ENCODE measurements at regions not wholly inside any gene's neighbourhood (a gene's known extent, or its start where the extent isn't known, plus 50 kb on each side); places are given as distances from the start of the nearest gene placed in this dataset.
"Not testable (repeated sequence)": the region's sequence is repeated elsewhere in the genome, so short reads cannot be mapped to it uniquely, and the experiment has no call there.

DNA sequence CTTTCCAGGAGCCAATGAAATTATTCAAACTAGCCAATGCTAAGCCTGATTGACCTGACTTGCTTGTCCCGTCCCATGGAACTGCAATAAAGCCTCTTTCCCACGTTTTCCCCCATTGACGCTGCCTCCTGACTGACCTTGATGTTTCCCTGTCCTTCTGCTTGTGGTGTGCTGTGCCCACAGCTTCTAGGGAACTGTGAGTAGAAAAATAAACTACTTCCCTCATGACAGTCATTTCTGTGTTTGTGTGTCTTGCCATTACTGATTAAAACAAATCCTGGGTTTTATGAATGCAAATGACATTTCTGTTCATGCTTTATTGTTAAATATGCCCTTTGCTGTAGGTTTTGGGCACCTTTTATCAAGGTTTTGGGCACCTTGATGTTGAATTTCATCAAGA lies 91.3 kb upstream of the ABI1 start:
- no peaks in the 10 kb centered on the region for H3K27me3 ChIP-seq
- no peaks in the 10 kb centered on the region for H3K36me3 ChIP-seq
- H3K4me3 ChIP-seq: no peak overlapping the region
- DNase-seq: no peak
- no peaks in the 10 kb centered on the region for H3K9me3 ChIP-seq

DNA sequence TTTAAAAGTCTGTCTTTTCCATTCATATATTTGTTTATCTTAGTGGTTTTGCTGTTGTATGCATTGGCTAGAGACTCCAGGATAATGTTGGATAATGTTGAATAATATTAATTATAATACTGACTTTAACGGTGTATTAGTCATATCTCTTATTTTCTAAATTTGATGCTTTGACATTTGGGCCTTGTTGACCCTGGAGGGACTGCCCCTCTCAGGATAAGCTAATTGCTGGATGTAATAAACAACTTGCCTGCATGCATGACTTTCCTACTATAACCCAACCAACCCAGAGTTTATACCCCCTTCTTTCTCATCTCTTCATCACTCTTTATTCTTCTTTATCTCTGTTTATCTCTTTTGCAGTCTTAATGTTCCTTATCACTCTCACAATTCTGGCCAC lies 90.9 kb upstream of the ABI1 start:
- Histone ChIP-seq H3K4me3 (no peak overlapping the region), H3K36me3 (no peaks in the 10 kb centered on the region), H3K9me3 (no peaks in the 10 kb centered on the region)

GRCh38 chr10:26950934-26951333 lies 90.2 kb upstream of the ABI1 start:
- H3K9me3 ChIP-seq: no peaks in the 10 kb centered on the region
- no peaks in the 10 kb centered on the region for H3K36me3 ChIP-seq
- no peak overlapping the region for H3K4me3 ChIP-seq
- DNase-seq: no peak
- no peaks in the 10 kb centered on the region for H3K27me3 ChIP-seq

More for the DNA sequence above, 90.9 kb upstream of the ABI1 start:
- H3K27me3 ChIP-seq: no peaks in the 10 kb centered on the region
- no peak for DNase-seq

DNA sequence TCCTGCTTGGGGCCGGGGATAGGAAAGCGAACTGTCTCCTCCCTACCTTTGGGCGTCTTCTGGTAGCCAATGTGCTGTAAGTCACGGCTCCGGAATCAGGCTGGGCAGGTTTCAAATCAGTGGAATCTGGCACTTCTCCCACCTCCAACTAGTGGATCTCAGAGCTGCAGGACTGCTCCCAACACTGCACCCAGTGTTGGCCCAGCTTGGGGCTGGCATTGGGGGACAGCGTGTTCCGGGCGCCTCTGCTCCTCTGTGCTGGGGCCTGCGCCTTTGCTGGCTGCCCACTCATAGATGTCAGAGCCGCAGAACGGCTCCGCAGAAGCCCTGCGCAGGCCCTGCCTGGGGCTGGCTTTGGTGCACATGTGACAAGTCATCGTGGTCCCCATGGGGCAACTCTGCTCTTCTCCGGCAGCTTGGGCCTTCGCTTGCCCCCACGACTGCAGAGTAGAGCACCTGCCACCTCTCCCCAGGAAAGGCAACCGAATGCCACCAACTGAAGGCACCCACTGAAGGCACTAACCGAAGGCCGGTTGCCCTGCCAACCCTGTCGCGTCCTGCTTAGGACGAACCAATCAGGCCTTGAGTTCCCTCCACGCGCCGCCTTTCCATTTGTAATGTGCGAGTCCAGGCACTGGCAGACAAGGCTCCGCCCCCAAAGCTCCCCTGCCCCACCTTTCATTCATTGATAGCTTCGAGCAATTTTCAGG lies 85.5 kb upstream of the ABI1 start:
- Histone ChIP-seq H3K27me3 (no peaks in the 10 kb centered on the region), H3K4me3 (no peak overlapping the region), H3K36me3 (no peaks in the 10 kb centered on the region), H3K9me3 (no peaks in the 10 kb centered on the region)
- no peak for DNase-seq

- Histone ChIP-seq H3K36me3 (no peaks in the 10 kb centered on the region), H3K9me3 (no peaks in the 10 kb centered on the region)
Measured at GRCh38 chr10:26944261-26944882, 83.6 kb upstream of the ABI1 start.

GRCh38 chr10:26939962-26940354 lies 79.2 kb upstream of the ABI1 start:
- Histone ChIP-seq H3K27me3 (no peaks in the 10 kb centered on the region), H3K4me3 (no peak overlapping the region), H3K36me3 (no peaks in the 10 kb centered on the region), H3K9me3 (no peaks in the 10 kb centered on the region)
- no peak for DNase-seq

More at GRCh38 chr10:26944261-26944882, 83.6 kb upstream of the ABI1 start:
- Histone ChIP-seq H3K4me3 (no peak overlapping the region), H3K27me3 (no peaks in the 10 kb centered on the region)
- no peak for DNase-seq

GRCh38 chr10:26939290-26939961 lies 78.7 kb upstream of the ABI1 start:
- Histone ChIP-seq H3K36me3 (no peaks in the 10 kb centered on the region), H3K27me3 (no peaks in the 10 kb centered on the region), H3K9me3 (no peaks in the 10 kb centered on the region), H3K4me3 (no peak overlapping the region)
- no peak for DNase-seq

- no peak for DNase-seq
- Histone ChIP-seq H3K9me3 (no peaks in the 10 kb centered on the region), H3K4me3 (no peak overlapping the region), H3K36me3 (no peaks in the 10 kb centered on the region), H3K27me3 (no peaks in the 10 kb centered on the region)
Measured at GRCh38 chr10:26938578-26938977, 77.8 kb upstream of the ABI1 start.

DNA sequence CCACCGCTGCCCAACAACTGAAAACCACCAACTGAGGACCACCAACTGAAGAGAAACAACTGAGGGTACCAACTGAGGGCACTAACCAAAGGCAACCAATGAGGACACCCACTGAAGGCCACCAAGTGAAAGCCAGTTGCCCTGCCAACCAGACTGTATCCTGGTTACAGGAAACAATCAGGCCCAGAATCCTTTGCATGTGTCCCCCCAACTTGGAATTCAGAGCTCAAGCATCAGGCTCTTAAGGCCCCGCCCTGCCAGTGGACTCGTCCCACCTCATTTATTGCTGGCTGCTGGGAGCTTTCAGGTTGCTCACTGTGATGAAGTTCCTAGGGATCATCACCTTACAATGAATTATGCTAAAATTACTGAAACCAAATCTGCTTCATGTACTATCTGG lies 76.6 kb upstream of the ABI1 start:
- Histone ChIP-seq H3K27me3 (no peaks in the 10 kb centered on the region), H3K4me3 (no peak overlapping the region), H3K36me3 (no peaks in the 10 kb centered on the region), H3K9me3 (no peaks in the 10 kb centered on the region)
- DNase-seq: no peak

- H3K27me3 ChIP-seq, H3K9me3 ChIP-seq, H3K4me3 ChIP-seq, DNase-seq, H3K36me3 ChIP-seq: not testable (repeated sequence)
Measured at GRCh38 chr10:26934190-26934589, 73.4 kb upstream of the ABI1 start.

DNA sequence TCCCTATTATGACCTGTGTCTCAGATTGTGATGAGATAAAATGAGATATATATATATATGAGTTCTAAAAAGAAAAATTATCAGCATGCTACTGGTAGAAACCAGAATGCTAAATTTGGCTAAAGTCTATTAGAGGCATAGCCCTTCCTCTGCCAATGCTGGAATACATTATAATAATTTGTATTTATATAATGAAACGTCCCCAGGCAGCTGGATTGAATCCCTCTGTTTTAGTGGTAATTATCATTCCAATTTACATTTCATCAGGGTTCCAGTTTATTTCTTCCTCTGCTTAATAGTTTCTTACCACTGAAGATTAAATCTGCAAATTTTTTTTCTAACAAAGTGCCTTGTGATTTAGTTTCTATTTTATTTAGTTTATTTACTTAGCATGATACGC lies 71.8 kb upstream of the ABI1 start:
- Histone ChIP-seq H3K4me3 (no peak overlapping the region), H3K9me3 (no peaks in the 10 kb centered on the region), H3K27me3 (no peaks in the 10 kb centered on the region), H3K36me3 (no peaks in the 10 kb centered on the region)
- no peak for DNase-seq

GRCh38 chr10:26931223-26931622 lies 70.5 kb upstream of the ABI1 start:
- H3K9me3 ChIP-seq: no peaks in the 10 kb centered on the region
- H3K4me3 ChIP-seq: no peak overlapping the region
- no peaks in the 10 kb centered on the region for H3K27me3 ChIP-seq
- DNase-seq: no peak
- H3K36me3 ChIP-seq: no peaks in the 10 kb centered on the region

DNA sequence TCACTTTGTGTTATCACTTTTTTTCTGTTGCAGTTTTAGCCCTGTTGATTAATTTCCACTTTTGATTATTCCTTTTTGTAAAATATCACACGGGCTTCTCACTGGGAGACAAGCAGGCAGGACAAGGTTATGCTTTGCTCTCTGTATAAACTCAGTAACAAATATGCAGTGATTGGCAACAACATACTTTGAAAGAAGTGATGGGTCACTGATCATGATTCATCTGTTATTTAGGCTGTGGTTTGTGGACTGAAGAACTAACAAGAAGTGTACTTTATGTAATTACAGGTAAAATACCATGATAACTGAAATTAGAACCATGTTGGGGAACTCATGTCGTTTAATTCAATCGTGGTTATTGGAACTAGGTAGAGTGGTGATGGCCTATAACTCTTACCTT lies 62.1 kb upstream of the ABI1 start:
- not testable (repeated sequence) for DNase-seq, H3K9me3 ChIP-seq, H3K36me3 ChIP-seq, H3K27me3 ChIP-seq, H3K4me3 ChIP-seq

- H3K27me3 ChIP-seq, H3K4me3 ChIP-seq, H3K9me3 ChIP-seq, H3K36me3 ChIP-seq: not testable (repeated sequence)
- peak; percentile 73 for DNase-seq
Measured at GRCh38 chr10:26919156-26919860, 58.5 kb upstream of the ABI1 start.

DNA sequence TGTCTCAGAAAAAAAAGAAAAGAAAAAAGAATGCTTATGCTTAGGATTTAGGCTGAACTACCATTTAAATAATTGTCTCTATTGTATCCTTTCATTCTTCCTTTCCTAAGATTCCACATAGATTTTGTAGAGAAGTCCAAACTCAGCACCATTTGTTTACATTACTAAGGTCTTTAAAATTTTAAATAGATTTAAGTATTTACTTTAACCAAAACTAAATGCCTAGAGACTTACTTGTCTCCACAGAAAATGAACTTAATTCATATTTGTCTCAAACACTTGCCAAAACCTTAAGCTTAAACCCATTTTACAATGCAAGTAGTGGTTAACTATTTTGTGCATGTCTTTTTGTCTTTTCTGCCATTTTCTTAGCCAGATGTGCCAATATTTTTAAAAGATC lies 54.1 kb upstream of the ABI1 start:
- Histone ChIP-seq H3K27me3 (no peaks in the 10 kb centered on the region), H3K36me3 (no peaks in the 10 kb centered on the region), H3K9me3 (no peaks in the 10 kb centered on the region), H3K4me3 (no peak overlapping the region)
- no peak for DNase-seq

DNA sequence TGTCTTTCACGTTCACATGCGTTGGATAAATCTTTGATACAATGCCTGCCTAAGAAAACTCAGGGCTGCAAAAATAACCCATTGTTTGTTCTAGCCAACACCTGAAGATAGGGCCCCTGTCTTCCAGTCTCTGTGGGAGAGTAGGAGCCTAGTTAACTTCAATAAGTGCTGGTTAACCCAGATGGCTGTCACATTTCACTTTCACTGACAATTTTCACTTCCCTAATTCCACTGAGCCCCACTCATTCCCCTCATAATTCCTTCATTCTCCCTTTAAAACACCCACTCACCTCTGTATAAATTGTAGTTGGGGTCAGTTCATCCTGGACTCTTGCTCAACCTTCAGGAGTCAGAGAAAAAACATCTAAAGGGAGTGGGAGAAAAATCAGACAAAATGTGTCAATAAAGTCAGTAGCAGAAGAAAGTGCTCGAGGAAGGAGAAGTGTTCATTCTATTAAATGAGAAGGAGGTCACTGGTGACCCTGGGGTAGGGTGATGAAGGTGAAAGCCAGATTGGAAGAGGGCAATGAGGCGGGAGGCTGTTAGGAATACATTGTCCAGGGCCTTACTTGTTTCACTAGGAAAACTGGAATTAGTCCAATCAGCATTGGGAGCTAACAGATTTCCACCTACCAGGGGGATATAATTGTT lies 51.2 kb upstream of the ABI1 start:
- H3K27me3 ChIP-seq: no peaks in the 10 kb centered on the region
- DNase-seq: no peak
- H3K36me3 ChIP-seq: no peaks in the 10 kb centered on the region
- no peaks in the 10 kb centered on the region for H3K9me3 ChIP-seq
- H3K4me3 ChIP-seq: no peak overlapping the region
